Mucosa of descending colon (tissue), 3 donors: ENCODE measurements at regions not wholly inside any gene's neighbourhood (a gene's known extent, or its start where the extent isn't known, plus 50 kb on each side); places are given as distances from the start of the nearest gene placed in this dataset.

ENCODE experiments used
- ATAC-seq: fragments of 200-7000 bp; cut with Tn5 transposase; one replicate; pipeline ENCODE4 v1.9.1; 2020; ENCODE audit warnings: mild to moderate bottlenecking, moderate library complexity
- DNase-seq, 3 donors: peaks; one replicate each; pipeline ENCODE4 v3.0.0-alpha.2; 2020
- H3K36me3 ChIP-seq: fragments of 200-600 bp; one replicate; pipeline ENCODE4 v1.8.0; 2021; ENCODE audit warnings: low read depth, mild to moderate bottlenecking
- H3K4me1 ChIP-seq: fragments of 200-600 bp; one replicate; pipeline ENCODE4 v1.8.0; 2021; ENCODE audit warnings: low read depth, mild to moderate bottlenecking
- H3K4me3 ChIP-seq: fragments of 200-600 bp; one replicate; pipeline ENCODE4 v1.8.0; 2021; ENCODE audit warnings: mild to moderate bottlenecking
- H3K9me3 ChIP-seq: fragments of 200-600 bp; one replicate; pipeline ENCODE4 v1.8.0; 2021; ENCODE audit warnings: mild to moderate bottlenecking
- CTCF ChIP-seq: fragments of 200-600 bp; IDR thresholded peaks from one replicate; pipeline ENCODE4 v1.8.0; 2022; ENCODE audit warnings: antibody characterized with exemption, mild to moderate bottlenecking
- intact Hi-C, 2 donors: fragments of 100-400 bp; cut with DNase I in 1 of 2; cut with micrococcal nuclease in 1 of 2; formaldehyde crosslinking; loops; one replicate each; pipeline versions ENCODE4 v1.11.0 to v1.11.1; 2022; cut with DNase I, micrococcal nuclease
- donor health status: DM: no; HTN: no; CAD: no; lungs with moderate emphysema.
- donor health status: DM: no; HTN: no; CAD: no.
- donor health status: DM: no; HTN: yes; CAD: no.

- H3K4me3 ChIP-seq: no peak overlapping the region
- no peaks in the 10 kb centered on the region for H3K9me3 ChIP-seq
- no peaks in the 10 kb centered on the region for H3K36me3 ChIP-seq
- ATAC-seq (peak; percentile 38), DNase-seq (no peak)
- intact Hi-C loops: no loop called here
- no peak for TF ChIP-seq CTCF
- no peaks in the 10 kb centered on the region for H3K4me1 ChIP-seq
Observed at GRCh38 chr13:22461854-22462490, 718.8 kb upstream of the SGCG start.

GRCh38 chr13:22463089-22463488 is 717.7 kb upstream of the SGCG start:
- no peak for TF ChIP-seq CTCF
- intact Hi-C loops: no loop called here
- Histone ChIP-seq H3K4me1 (no peaks in the 10 kb centered on the region), H3K9me3 (no peaks in the 10 kb centered on the region), H3K4me3 (no peak overlapping the region), H3K36me3 (no peaks in the 10 kb centered on the region)
- no peak for DNase-seq
- ATAC-seq: no peak

GRCh38 chr13:22468045-22468444 is 712.7 kb upstream of the SGCG start:
- intact Hi-C loops: no loop called here
- H3K9me3 ChIP-seq: no peaks in the 10 kb centered on the region
- TF ChIP-seq CTCF: no peak
- no peak for DNase-seq
- H3K4me3 ChIP-seq: no peak overlapping the region
- no peaks in the 10 kb centered on the region for H3K36me3 ChIP-seq
- no peak for ATAC-seq
- no peaks in the 10 kb centered on the region for H3K4me1 ChIP-seq

- no peak overlapping the region for H3K4me3 ChIP-seq
- no peaks in the 10 kb centered on the region for H3K9me3 ChIP-seq
- DNase-seq (no peak), ATAC-seq (no peak)
- intact Hi-C loops: no loop called here
- H3K4me1 ChIP-seq: no peaks in the 10 kb centered on the region
- TF ChIP-seq CTCF: no peak
- H3K36me3 ChIP-seq: no peaks in the 10 kb centered on the region
Observed at GRCh38 chr13:22468824-22469223, 712.0 kb upstream of the SGCG start.

- H3K9me3 ChIP-seq: no peaks in the 10 kb centered on the region
- H3K4me1 ChIP-seq: no peaks in the 10 kb centered on the region
- ATAC-seq (no peak), DNase-seq (no peak)
- H3K4me3 ChIP-seq: no peak overlapping the region
- no peaks in the 10 kb centered on the region for H3K36me3 ChIP-seq
- intact Hi-C loops: no loop called here
- no peak for TF ChIP-seq CTCF
Observed at GRCh38 chr13:22469452-22469851, 711.3 kb upstream of the SGCG start.

- no peaks in the 10 kb centered on the region for H3K9me3 ChIP-seq
- intact Hi-C loops: no loop called here
- H3K36me3 ChIP-seq: no peaks in the 10 kb centered on the region
- no peak for TF ChIP-seq CTCF
- ATAC-seq: no peak
- H3K4me1 ChIP-seq: no peaks in the 10 kb centered on the region
- no peak overlapping the region for H3K4me3 ChIP-seq
- no peak for DNase-seq
Observed at GRCh38 chr13:22470075-22470474, 710.7 kb upstream of the SGCG start.
